Activated CD8-positive, alpha-beta memory T cell treated with anti-CD3 and anti-CD28 coated beads for 36 hours (primary cell): ENCODE measurements at regions not wholly inside any gene's neighbourhood (a gene's known extent, or its start where the extent isn't known, plus 50 kb on each side); places are given as distances from the start of the nearest gene placed in this dataset.
"Not testable (repeated sequence)": the region's sequence is repeated elsewhere in the genome, so short reads cannot be mapped to it uniquely, and the experiment has no call there.

ENCODE experiments used
- CTCF ChIA-PET: fragments of 350-600 bp; sonication (Branson Sonifier 250); formaldehyde crosslinking; loops from one replicate; lab custom pipeline; 2021; ENCODE audit warnings: antibody characterized with exemption; lab: Charles Lee
- POLR2A ChIA-PET: fragments of 350-600 bp; sonication (Branson Sonifier 250); formaldehyde crosslinking; loops from one replicate; lab custom pipeline; 2021; ENCODE audit warnings: antibody characterized with exemption; lab: Charles Lee

DNA sequence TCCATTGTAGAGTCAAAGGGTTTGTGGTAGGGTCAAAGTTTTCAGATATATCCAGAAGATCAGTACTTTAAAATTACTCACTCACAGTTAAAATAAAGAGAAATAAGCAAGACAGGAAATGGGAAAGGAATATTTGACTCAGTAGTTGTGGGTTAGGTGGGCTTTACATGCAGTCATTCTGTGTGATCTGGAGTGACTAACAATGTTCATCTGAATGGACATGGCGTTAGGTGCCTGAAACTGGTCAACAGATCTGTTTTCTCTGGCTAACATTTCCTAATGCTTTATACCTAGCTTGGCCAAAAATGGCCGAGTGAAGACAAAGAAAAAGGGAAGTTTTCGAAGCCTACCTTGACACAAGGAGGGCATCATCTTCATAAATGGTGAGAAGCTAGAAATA lies 133.4 kb upstream of the SATB1 start:
- ChIA-PET POLR2A (interaction anchor here (1.3 to 1.9 kb wide), 2 partner anchors 87 to 91 kb away, joined by 5 to 8 read pairs; no protein-coding TSS in a partner anchor), CTCF (interaction anchor here (1.2 to 1.9 kb wide), 4 partner anchors 13 to 88 kb away, joined by 3 to 9 read pairs (median 5); no protein-coding TSS in a partner anchor)

DNA sequence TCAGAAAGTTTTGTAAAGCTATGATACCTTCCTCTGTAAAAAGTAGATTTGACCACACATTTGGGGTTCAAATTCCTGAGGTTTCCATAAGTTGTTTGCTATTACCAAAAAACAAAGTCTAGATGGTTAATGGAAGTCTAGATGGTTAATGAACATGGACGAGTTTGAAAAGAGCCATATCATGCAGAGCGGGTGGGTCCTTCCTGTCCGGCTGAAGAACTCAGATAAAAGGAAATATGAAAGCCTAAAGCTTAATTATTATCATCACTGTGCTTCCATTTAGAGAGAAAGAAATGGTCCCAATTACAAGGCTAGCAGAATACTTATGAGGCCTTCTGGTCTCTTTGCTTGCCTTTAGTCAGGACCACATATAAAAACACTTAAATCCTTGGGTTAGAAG lies 132.1 kb upstream of the SATB1 start:
- POLR2A ChIA-PET, result interaction anchor here (1.0 kb wide), 1 partner anchor 181 kb away, joined by 3 read pairs; no protein-coding TSS in a partner anchor
- CTCF ChIA-PET, result interaction anchor here (1.1 to 1.6 kb wide), 2 partner anchors 186 to 201 kb away, joined by 3 to 4 read pairs; no protein-coding TSS in a partner anchor

DNA sequence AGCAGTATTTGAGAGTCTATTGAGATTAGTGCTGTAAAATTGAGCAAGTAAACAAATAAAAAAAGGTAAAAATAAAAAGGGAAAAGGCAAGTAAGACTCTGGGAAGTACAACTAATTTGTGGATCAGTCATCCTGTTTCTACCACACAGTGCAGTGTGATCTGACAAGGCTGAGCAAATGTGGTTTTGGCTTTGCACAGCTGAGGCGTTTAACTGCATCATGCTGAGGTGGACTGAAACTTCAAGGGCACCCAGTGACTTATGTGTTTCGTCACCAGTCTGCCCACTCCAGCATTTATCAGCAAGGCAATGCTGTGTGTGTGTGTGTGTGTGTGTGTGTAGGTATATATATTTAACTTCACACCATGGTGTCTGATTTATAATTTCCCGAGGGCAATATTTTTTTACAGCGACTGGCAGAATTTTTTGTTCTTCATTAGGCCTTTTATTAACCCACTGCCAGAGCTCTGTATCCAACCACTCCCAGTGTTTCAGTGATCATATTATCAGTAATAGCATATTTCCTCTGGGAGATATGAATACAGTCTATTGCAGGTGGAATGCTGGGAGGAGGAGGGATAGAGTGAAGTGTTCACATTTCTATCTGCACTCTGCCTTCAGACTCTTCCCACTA lies 131.5 kb upstream of the SATB1 start:
- CTCF ChIA-PET, result interaction anchor here (0.8 to 1.6 kb wide), 4 partner anchors 89 to 202 kb away, joined by 3 to 4 read pairs (median 4); no protein-coding TSS in a partner anchor
- POLR2A ChIA-PET, result interaction anchor here (1.0 to 1.5 kb wide), 7 partner anchors 89 to 184 kb away, joined by 3 to 8 read pairs (median 5); no protein-coding TSS in a partner anchor

DNA sequence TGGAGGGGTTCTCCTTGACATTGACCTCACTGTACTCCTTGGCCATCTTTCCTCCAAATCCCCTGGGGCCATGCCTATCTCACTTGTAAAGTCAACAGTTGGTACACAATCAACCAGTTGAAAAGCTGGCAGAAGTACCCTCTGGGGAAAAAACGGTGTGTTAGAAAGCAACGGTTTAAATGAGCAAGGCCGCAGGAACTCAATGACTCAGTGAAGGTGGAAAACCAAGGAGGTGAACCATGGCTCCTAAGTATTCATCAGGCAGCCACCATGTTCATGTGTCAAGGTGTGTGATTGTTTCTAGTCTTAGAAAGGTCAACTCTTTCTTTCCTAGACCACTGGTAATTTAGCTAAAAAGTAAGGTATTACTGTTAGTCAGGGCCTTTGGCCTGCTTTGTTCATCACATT lies 130.9 kb upstream of the SATB1 start:
- ChIA-PET CTCF (interaction anchor here (0.8 to 1.6 kb wide), 4 partner anchors 90 to 202 kb away, joined by 3 to 4 read pairs (median 4); no protein-coding TSS in a partner anchor), POLR2A (interaction anchor here (0.6 to 1.5 kb wide), 8 partner anchors 80 to 185 kb away, joined by 3 to 8 read pairs (median 4); no protein-coding TSS in a partner anchor)

DNA sequence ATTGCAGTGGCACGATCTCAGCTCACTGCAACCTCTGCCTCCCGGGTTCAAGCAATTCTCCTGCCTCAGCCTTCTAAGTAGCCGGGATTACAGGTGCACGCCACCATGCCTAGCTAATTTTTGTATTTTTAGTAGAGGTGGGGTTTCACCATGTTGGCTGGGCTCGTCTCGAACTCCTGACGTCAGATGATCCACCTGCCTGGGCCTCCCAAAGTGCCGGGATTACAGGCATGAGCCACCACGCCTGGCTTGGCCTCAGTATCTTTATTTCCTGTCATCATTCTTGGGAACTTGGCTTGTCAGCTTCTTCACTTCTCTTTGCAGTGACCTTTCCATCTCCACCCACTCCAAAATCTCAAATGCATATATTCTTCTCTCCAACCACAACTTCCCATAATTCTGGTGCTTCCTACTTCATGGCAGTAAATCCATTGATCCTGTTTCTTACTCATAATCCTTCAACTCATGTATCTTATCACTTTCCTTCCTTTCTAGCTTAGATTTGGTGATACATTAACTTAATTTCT lies 127.5 kb upstream of the SATB1 start:
- POLR2A ChIA-PET, result interaction anchor here (0.6 kb wide), 1 partner anchor 453 kb away, joined by 3 read pairs; no protein-coding TSS in a partner anchor

DNA sequence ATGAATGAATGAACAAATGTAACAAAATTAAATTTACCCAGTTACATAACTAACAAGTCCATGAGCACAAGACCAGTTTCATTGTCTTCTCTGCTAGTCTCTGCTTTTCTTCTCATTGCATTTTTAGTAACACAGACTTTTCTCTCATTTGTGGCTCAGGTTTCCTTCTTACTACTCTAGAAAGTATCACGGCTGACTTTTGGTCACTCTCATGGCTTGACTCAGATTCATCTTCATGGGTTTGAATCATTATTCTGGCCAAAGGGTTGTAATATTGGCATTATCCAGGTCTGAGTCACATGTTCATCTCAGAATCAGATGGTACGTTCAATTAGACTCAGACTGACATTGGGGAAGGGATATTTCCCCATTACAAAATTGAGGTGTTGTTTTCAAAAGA lies 121.5 kb upstream of the SATB1 start:
- ChIA-PET CTCF (interaction anchor here (0.8 to 1.4 kb wide), 2 partner anchors 13 to 16 kb away, joined by 3 read pairs; no protein-coding TSS in a partner anchor), POLR2A (no interaction called here)

More for the DNA sequence above, 127.5 kb upstream of the SATB1 start:
- CTCF ChIA-PET, result not testable (repeated sequence)

- ChIA-PET CTCF (no interaction called here), POLR2A (no interaction called here)
Observed at GRCh38 chr3:18544146-18544545, 119.0 kb upstream of the SATB1 start.

- ChIA-PET CTCF (no interaction called here), POLR2A (no interaction called here)
Observed at GRCh38 chr3:18538463-18539230, 113.5 kb upstream of the SATB1 start.

- CTCF ChIA-PET, result no interaction called here
- POLR2A ChIA-PET, result no interaction called here
Observed at GRCh38 chr3:18533039-18533438, 107.9 kb upstream of the SATB1 start.

DNA sequence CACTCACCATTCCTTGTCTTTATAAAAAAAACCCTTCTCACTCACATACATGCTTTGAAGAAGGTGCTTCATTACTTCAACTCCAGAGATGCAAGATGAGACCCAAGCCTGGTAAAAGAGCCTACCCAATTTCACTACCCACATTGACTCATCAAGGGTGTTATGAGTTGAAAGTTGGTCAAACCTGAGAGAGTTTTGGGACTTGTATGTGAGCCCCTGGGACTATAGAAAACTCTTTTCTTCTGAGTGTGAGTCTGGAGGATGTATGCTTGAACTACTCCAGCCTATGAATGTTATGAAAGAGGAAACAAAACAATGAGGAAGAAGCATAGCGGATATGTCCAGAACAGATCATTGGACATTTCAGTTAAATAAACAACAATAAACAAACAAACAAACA lies 106.5 kb upstream of the SATB1 start:
- ChIA-PET POLR2A (no interaction called here), CTCF (no interaction called here)

DNA sequence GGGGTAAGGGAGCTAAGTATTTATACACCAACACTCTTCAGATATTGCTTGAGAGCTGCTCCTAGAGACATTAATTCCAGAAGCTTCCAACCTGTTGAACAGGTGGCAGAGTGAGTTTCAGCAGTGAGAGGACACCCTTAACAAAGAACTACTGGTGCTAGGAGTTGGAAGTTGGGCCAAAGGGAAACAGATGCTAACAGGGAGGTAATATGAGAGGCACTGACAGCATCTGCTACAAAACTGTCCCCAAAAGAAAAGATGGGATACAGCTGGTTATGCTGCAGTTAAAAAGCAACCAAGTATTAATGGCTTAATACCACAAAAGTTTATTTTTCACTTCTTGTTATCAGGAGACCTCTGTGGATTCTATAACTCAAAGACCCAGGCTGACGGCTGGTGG lies 104.5 kb upstream of the SATB1 start:
- ChIA-PET CTCF (no interaction called here), POLR2A (no interaction called here)

- POLR2A ChIA-PET, result no interaction called here
- CTCF ChIA-PET, result no interaction called here
Observed at GRCh38 chr3:18527691-18528090, 102.6 kb upstream of the SATB1 start.

DNA sequence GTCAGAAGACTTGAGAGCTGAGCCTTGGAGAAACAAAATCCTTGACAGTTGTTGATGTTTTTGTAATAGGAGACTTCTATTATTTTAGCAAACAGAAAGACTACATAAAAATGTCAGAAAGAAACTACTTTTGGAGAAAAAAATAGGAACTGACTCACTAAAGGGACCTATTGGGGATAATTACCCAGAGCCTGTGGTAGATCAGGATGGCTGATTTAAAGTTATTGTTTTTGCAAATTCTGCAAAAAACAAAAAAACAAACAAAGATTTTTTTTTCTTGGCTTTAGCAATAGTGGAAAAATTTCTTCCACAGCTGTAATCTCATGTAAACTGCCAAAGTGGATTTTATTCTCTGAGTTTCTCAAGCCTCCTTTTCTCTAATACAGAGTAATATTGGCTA lies 101.5 kb upstream of the SATB1 start:
- ChIA-PET CTCF (no interaction called here), POLR2A (no interaction called here)

DNA sequence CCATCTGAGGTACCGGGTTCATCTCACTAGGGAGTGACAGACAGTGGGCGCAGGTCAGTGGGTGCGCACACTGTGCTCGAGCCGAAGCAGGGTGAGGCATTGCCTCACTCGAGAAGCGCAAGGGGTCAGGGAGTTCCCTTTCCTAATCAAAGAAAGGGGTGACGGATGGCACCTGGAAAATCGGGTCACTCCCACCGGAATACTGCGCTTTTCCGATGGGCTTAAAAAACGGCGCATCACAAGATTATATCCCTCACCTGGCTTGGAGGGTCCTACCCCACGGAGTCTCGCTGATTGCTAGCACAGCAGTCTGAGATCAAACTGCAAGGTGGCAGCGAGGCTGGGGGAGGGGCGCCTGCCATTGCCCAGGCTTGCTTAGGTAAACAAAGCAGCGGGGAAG lies 91.0 kb upstream of the SATB1 start:
- POLR2A ChIA-PET, CTCF ChIA-PET: not testable (repeated sequence)

GRCh38 chr3:18513091-18513490 lies 88.0 kb upstream of the SATB1 start:
- CTCF ChIA-PET, result no interaction called here
- POLR2A ChIA-PET, result no interaction called here

GRCh38 chr3:18512007-18512406 lies 86.9 kb upstream of the SATB1 start:
- CTCF ChIA-PET, result no interaction called here
- POLR2A ChIA-PET, result no interaction called here

DNA sequence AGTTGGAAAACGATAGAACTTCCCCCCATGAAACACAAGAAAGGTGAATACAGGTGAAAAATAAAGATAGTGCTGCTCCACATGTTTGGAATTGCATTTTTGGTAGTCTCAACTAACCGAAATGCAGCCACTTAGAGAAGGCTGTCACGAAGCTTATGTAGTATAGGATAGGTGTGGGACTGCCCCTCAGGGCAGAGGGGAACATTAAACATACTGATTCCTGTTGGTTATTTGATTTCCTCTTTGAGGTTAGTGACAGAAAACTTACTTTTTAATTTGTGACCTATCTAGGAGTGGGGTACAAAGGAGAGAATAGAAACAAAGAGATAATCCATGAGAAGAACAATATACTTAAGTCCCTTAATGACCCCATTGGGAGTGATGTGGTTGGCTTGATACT lies 85.8 kb upstream of the SATB1 start:
- POLR2A ChIA-PET, result no interaction called here
- CTCF ChIA-PET, result no interaction called here

DNA sequence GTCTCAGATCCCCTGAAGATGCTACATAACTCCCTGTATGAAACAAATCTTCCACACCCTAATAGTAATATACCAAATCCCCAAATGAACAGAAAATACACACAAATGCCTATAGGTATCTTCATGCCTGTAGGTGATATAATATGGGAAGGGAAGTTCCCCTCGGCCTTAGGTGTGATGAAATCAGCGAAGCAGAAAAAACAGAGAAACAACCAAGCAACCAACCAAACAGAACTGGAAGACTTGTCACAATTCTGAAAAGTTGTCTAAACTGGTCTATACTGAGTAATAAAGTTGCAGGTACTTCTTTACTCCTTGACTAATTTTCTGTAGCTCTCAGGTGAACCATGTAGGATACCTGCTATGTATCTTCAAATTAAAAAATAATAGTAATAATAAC lies 82.2 kb upstream of the SATB1 start:
- CTCF ChIA-PET, result no interaction called here

GRCh38 chr3:18505056-18505455 lies 79.9 kb upstream of the SATB1 start:
- POLR2A ChIA-PET, result no interaction called here
- CTCF ChIA-PET, result no interaction called here

More for the DNA sequence above, 82.2 kb upstream of the SATB1 start:
- POLR2A ChIA-PET, result no interaction called here
